HG03135 (cell line): ENCODE measurements at regions not wholly inside any gene's neighbourhood (a gene's known extent, or its start where the extent isn't known, plus 50 kb on each side); places are given as distances from the start of the nearest gene placed in this dataset.

Experiments used
- ATAC-seq: cut with Tn5 transposase; IDR thresholded peaks from one replicate; pipeline ENCODE4 v1.9.1; 2021; ENCODE audit warnings: mild to moderate bottlenecking, moderate library complexity; ENCODE audit not compliant: unreplicated experiment

- no peak for ATAC-seq
Observed at GRCh38 chr5:144103611-144104485, 66.6 kb downstream of the YIPF5 start.

GRCh38 chr5:144105371-144105770, 65.1 kb downstream of the YIPF5 start:
- ATAC-seq: no peak

DNA sequence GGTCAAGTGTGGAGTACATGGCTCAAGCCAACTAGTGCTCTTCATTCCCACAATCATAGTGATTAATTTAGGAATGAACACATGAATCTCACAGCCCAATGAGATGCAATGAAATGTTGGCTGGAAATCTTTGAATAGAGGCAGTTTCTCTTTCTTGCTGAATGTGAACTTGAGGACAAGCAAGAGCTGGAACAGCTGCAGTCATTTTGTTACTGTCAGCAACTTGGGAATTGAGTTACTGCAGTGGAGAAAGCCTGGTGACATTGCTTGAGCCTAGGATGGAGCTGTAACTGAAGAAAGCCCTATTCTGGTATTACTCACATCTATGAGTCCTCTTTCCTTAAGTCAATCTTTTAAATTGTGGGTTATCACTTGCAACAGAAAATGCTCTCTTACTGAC, 62.3 kb downstream of the YIPF5 start:
- no peak for ATAC-seq
